ENCODE measurements at regions not wholly inside any gene's neighbourhood (a gene's known extent, or its start where the extent isn't known, plus 50 kb on each side); places are given as distances from the start of the nearest gene placed in this dataset.

DNA sequence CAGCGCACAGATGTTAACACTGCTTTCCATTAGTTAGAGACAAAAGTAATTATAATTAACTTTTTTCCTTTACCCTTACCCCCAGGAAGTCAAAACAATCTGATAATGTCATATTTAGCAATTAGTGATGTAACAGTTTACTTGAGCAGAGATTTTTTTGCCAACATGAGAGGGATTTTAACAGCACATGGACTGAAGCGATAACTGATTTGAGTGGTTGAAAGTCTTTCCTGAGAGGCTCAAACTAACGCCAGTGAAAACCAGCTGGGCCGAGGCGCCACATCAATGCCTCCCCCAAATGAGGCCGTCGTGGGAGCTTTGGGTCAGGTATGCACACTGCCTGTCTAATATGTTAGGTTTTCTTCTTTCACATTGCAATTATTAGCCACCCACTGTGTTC is 469.9 kb upstream of the SMIM21 start:
- Histone ChIP-seq H3K9ac (ENCODE audit: insufficient read depth, low read length) (no peak overlapping the region), H2AFZ (ENCODE audit: low read length) (no peak overlapping the region), H3K4me2 (ENCODE audit: extremely low read depth, insufficient read depth, low read length) (no peak overlapping the region), H3K79me2 (ENCODE audit: control insufficient read depth, insufficient read depth, low read length) (no peaks in the 10 kb centered on the region), H4K20me1 (ENCODE audit: control insufficient read depth, extremely low read depth, insufficient read depth, low read length) (no peaks in the 10 kb centered on the region), H3K27ac (ENCODE audit: insufficient read depth, low read length) (no peak overlapping the region), H3K36me3 (ENCODE audit: control insufficient read depth, insufficient read depth, low read length) (no peaks in the 10 kb centered on the region), H3K9me3 (ENCODE audit: control insufficient read depth, insufficient read depth, low read depth, low read length) (no peaks in the 10 kb centered on the region), H3K4me3 (replicated peaks in 1 of 4; ENCODE audit: control extremely low read depth in 1 of 4, insufficient read depth in 1 of 4, low read depth in 3 of 4, low read length in 4 of 4) (no peak overlapping the region), H3K27me3 (ENCODE audit: control insufficient read depth, insufficient read depth, low read length) (no peaks in the 10 kb centered on the region), H3K4me1 (ENCODE audit: control insufficient read depth, extremely low read depth, insufficient read depth, low read length) (no peaks in the 10 kb centered on the region)
- no peak for DNase-seq (ENCODE audit: low read depth in 2 of 2)
- TF ChIP-seq EZH2 (IDR thresholded peaks at IDR 0.05; ENCODE audit: low read length, missing control alignments): no peak
- TF ChIP-seq, protein P1, sequence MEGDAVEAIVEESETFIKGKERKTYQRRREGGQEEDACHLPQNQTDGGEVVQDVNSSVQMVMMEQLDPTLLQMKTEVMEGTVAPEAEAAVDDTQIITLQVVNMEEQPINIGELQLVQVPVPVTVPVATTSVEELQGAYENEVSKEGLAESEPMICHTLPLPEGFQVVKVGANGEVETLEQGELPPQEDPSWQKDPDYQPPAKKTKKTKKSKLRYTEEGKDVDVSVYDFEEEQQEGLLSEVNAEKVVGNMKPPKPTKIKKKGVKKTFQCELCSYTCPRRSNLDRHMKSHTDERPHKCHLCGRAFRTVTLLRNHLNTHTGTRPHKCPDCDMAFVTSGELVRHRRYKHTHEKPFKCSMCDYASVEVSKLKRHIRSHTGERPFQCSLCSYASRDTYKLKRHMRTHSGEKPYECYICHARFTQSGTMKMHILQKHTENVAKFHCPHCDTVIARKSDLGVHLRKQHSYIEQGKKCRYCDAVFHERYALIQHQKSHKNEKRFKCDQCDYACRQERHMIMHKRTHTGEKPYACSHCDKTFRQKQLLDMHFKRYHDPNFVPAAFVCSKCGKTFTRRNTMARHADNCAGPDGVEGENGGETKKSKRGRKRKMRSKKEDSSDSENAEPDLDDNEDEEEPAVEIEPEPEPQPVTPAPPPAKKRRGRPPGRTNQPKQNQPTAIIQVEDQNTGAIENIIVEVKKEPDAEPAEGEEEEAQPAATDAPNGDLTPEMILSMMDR (conservative IDR thresholded peaks at IDR 0.05 in 1 of 2, IDR thresholded peaks at IDR 0.05 in 1 of 2; ENCODE audit: low read depth in 1 of 2, low read length in 2 of 2): no peak

DNA sequence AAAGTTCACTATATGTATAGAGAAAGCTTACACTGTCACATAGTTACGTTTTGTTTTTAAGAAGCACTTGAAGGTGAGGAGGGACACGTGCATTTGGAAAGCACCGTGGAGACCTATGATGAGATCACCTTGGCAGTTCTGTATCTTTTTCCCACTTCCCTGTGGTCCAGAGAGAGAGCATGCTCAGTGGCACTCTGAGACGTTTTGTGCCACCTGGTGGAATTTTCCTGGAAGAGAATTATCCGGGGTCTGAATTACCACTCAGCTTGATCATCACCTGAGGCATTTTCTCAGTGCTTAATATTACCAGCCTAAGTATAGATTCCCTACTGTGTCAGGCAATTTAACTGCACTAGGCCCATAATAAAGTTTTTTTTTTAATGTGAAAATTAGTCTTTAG is 469.4 kb upstream of the SMIM21 start:
- H3K4me2 ChIP-seq (ENCODE audit: extremely low read depth, insufficient read depth, low read length): no peak overlapping the region
- H3K9ac ChIP-seq (ENCODE audit: insufficient read depth, low read length): no peak overlapping the region
- no peak overlapping the region for H2AFZ ChIP-seq (ENCODE audit: low read length)
- no peaks in the 10 kb centered on the region for H3K79me2 ChIP-seq (ENCODE audit: control insufficient read depth, insufficient read depth, low read length)
- no peaks in the 10 kb centered on the region for H3K27me3 ChIP-seq (ENCODE audit: control insufficient read depth, insufficient read depth, low read length)
- TF ChIP-seq, protein P1 (conservative IDR thresholded peaks at IDR 0.05 in 1 of 2, IDR thresholded peaks at IDR 0.05 in 1 of 2; ENCODE audit: low read depth in 1 of 2, low read length in 2 of 2): no peak
- no peak overlapping the region for H3K27ac ChIP-seq (ENCODE audit: insufficient read depth, low read length)
- no peaks in the 10 kb centered on the region for H3K36me3 ChIP-seq (ENCODE audit: control insufficient read depth, insufficient read depth, low read length)
- H3K4me3 ChIP-seq (replicated peaks in 1 of 4; ENCODE audit: control extremely low read depth in 1 of 4, insufficient read depth in 1 of 4, low read depth in 3 of 4, low read length in 4 of 4): no peak overlapping the region
- no peaks in the 10 kb centered on the region for H4K20me1 ChIP-seq (ENCODE audit: control insufficient read depth, extremely low read depth, insufficient read depth, low read length)
- no peaks in the 10 kb centered on the region for H3K4me1 ChIP-seq (ENCODE audit: control insufficient read depth, extremely low read depth, insufficient read depth, low read length)
- no peaks in the 10 kb centered on the region for H3K9me3 ChIP-seq (ENCODE audit: control insufficient read depth, insufficient read depth, low read depth, low read length)
- DNase-seq (ENCODE audit: low read depth in 2 of 2): peak in 1 of 2 donors; percentile 12

DNA sequence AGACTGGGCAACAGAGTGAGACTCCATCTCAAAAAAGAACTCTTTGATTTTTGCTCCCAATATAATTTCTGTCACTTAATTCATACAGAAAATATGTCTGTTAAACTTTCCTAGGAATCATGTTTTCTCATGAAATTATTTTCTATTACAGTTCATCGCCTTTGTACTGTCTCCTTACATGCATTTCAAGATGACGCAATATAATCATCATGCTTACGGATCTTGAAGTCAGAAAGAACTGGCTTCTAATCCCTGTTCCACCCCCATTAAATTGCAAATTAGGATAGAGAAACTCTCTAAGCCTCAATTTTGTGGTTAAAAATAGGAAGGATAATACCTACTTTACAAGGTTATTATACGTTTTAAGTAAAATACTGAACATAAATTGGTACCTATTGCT is 467.6 kb upstream of the SMIM21 start:
- no peak overlapping the region for H3K27ac ChIP-seq (ENCODE audit: insufficient read depth, low read length)
- H3K9ac ChIP-seq (ENCODE audit: insufficient read depth, low read length): no peak overlapping the region
- no peaks in the 10 kb centered on the region for H3K4me1 ChIP-seq (ENCODE audit: control insufficient read depth, extremely low read depth, insufficient read depth, low read length)
- DNase-seq (ENCODE audit: low read depth in 2 of 2): no peak
- H2AFZ ChIP-seq (ENCODE audit: low read length): no peak overlapping the region
- no peaks in the 10 kb centered on the region for H3K79me2 ChIP-seq (ENCODE audit: control insufficient read depth, insufficient read depth, low read length)
- no peak for TF ChIP-seq EZH2 (IDR thresholded peaks at IDR 0.05; ENCODE audit: low read length, missing control alignments)
- TF ChIP-seq, protein P1 (conservative IDR thresholded peaks at IDR 0.05 in 1 of 2, IDR thresholded peaks at IDR 0.05 in 1 of 2; ENCODE audit: low read depth in 1 of 2, low read length in 2 of 2): no peak
- no peaks in the 10 kb centered on the region for H3K27me3 ChIP-seq (ENCODE audit: control insufficient read depth, insufficient read depth, low read length)
- no peaks in the 10 kb centered on the region for H4K20me1 ChIP-seq (ENCODE audit: control insufficient read depth, extremely low read depth, insufficient read depth, low read length)
- H3K4me3 ChIP-seq (replicated peaks in 1 of 4; ENCODE audit: control extremely low read depth in 1 of 4, insufficient read depth in 1 of 4, low read depth in 3 of 4, low read length in 4 of 4): no peak overlapping the region
- H3K4me2 ChIP-seq (ENCODE audit: extremely low read depth, insufficient read depth, low read length): no peak overlapping the region
- no peaks in the 10 kb centered on the region for H3K9me3 ChIP-seq (ENCODE audit: control insufficient read depth, insufficient read depth, low read depth, low read length)
- H3K36me3 ChIP-seq (ENCODE audit: control insufficient read depth, insufficient read depth, low read length): no peaks in the 10 kb centered on the region

Measured in fibroblast of lung (primary cell).